Ovary (tissue), 3 donors: ENCODE measurements at regions not wholly inside any gene's neighbourhood (a gene's known extent, or its start where the extent isn't known, plus 50 kb on each side); places are given as distances from the start of the nearest gene placed in this dataset.

Experiments used
- CTCF ChIP-seq, 3 donors: fragments of 450-650 bp in 2 of 3; fragments of 200-600 bp in 1 of 3; IDR thresholded peaks; one replicate each; pipeline versions ENCODE4 v1.5.1 to v1.8.0; 2016 to 2022; ENCODE audit warnings: antibody characterized with exemption in 3 of 3, mild to moderate bottlenecking in 1 of 3
- EP300 ChIP-seq: sonication (generic); formaldehyde crosslinking; IDR thresholded peaks from one replicate; pipeline ENCODE4 v1.6.1; 2017; ENCODE audit warnings: antibody characterized with exemption
- donor health status: DM: no; HTN: no; CAD: no.

DNA sequence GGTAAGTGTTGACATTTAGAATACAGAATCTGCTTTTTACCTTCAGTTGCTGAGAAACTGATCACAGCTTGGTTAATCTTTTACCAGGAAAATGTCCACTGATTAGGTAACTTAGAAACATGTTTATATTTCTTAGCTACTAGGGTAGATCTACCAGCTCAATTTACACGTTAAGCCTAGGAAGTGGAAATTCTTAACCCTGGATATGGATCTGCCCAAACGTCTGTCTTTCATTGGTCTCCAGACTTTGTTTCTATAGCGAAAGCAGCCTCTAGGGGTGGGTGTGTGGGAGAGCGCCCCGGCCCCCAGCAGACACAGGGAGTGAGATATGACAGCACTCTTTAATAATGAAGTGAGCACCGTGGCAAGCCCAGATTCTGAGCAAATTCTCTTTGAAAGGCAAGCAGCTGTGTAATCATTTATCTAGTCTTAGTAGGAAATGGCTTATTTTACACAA lies 141.6 kb upstream of the ZNF608 start:
- TF ChIP-seq CTCF (IDR thresholded peaks at IDR 0.05) (no peak), EP300 (no peak)
